ENCODE measurements at regions not wholly inside any gene's neighbourhood (a gene's known extent, or its start where the extent isn't known, plus 50 kb on each side); places are given as distances from the start of the nearest gene placed in this dataset.

DNA sequence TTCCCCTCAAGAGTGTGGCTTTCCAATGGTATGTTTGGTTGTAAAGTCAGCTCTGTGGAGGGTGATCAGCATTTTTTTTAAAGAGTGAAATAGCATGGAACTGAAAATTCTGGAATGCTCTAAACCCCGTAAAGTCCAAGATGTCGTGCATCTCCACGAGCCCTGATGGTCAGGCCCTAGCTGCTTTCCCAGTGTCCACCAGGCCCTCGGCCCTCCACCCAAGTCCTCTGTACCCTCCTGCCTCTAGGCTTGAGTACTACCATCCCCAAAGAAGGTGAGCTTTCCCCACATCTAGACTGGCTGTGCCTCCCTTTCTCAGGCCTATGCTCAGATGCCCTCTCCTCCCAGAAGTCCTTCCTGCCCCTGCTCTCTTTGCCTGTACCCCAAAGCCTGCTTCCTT lies 280.3 kb downstream of the GADD45G start:
- Histone ChIP-seq H3K27ac (no peak overlapping the region), H3K9me3 (ENCODE audit: low read depth, low read length) (no peaks in the 10 kb centered on the region), H3K36me3 (ENCODE audit: insufficient read depth, low read length) (no peaks in the 10 kb centered on the region), H3K4me3 (no peak overlapping the region), H3K9ac (ENCODE audit: insufficient read length) (no peak overlapping the region)
- TF ChIP-seq POLR2AphosphoS5 (IDR thresholded peaks at IDR 0.05; ENCODE audit: borderline replicate concordance, low read depth, low read length) (no peak), EZH2 (IDR thresholded peaks at IDR 0.05) (no peak)
- DNase-seq (ENCODE audit: low read depth, low spot score): no peak

DNA sequence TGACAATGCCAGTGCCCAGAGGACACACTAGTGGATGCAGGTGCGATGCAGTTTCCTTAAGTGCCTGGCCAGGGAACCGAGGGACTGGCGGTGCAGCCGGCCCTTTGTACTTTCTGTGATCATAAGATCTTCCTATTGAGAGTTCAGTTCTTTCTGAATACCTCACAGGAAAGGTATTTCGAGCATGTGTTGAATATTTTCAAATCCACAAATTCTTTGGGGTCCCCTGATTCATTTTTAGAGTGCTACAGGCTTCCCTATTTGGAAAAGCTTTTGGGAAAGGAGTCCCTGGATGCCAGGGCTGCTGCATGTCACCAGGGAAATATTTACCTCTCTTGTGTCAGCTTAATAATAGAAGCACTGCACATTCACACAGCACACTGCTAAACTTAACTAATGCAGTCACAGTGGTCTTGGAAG lies 281.5 kb downstream of the GADD45G start:
- Histone ChIP-seq H3K9me3 (ENCODE audit: low read depth, low read length) (no peaks in the 10 kb centered on the region), H3K9ac (ENCODE audit: insufficient read length) (no peak overlapping the region), H3K27ac (no peak overlapping the region), H3K4me3 (no peak overlapping the region), H3K36me3 (ENCODE audit: insufficient read depth, low read length) (no peaks in the 10 kb centered on the region)
- TF ChIP-seq EZH2 (IDR thresholded peaks at IDR 0.05) (no peak), POLR2AphosphoS5 (IDR thresholded peaks at IDR 0.05; ENCODE audit: borderline replicate concordance, low read depth, low read length) (no peak), FOXP2 (optimal IDR thresholded peaks at IDR 0.05; ENCODE audit: control extremely low read depth, extremely low read length, insufficient read depth) (no peak)
- no peak for DNase-seq (ENCODE audit: low read depth, low spot score)

DNA sequence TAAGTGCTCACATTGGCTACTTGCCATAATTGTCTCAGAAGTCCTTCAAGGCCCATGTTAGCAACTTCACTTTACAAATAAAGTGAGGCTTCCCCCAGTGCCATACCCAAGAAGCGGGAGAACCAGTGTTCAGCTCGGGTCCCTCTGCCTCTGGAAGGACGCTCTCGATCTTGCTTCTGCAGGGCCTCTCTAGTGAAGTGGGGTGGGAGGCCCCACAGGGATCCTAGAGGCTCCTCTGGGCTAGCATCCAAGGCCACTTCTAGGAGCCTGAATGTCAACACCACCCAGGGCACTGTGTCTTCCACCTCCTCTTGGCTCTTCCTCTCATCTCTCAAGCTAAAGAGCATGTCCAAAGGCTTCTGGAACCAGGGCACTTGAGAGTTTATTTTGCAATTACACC lies 282.5 kb downstream of the GADD45G start:
- no peak overlapping the region for H3K4me3 ChIP-seq
- no peak overlapping the region for H3K27ac ChIP-seq
- H3K36me3 ChIP-seq (ENCODE audit: insufficient read depth, low read length): no peaks in the 10 kb centered on the region
- no peak for DNase-seq (ENCODE audit: low read depth, low spot score)
- no peaks in the 10 kb centered on the region for H3K9me3 ChIP-seq (ENCODE audit: low read depth, low read length)
- no peak overlapping the region for H3K9ac ChIP-seq (ENCODE audit: insufficient read length)
- TF ChIP-seq FOXP2 (optimal IDR thresholded peaks at IDR 0.05; ENCODE audit: control extremely low read depth, extremely low read length, insufficient read depth) (no peak), EZH2 (IDR thresholded peaks at IDR 0.05) (no peak), POLR2AphosphoS5 (IDR thresholded peaks at IDR 0.05; ENCODE audit: borderline replicate concordance, low read depth, low read length) (no peak)

GRCh38 chr9:89888233-89888632 lies 283.4 kb downstream of the GADD45G start:
- Histone ChIP-seq H3K36me3 (ENCODE audit: insufficient read depth, low read length) (no peaks in the 10 kb centered on the region), H3K27ac (no peak overlapping the region), H3K9ac (ENCODE audit: insufficient read length) (no peak overlapping the region), H3K9me3 (ENCODE audit: low read depth, low read length) (no peaks in the 10 kb centered on the region), H3K4me3 (no peak overlapping the region)
- no peak for DNase-seq (ENCODE audit: low read depth, low spot score)
- TF ChIP-seq POLR2AphosphoS5 (IDR thresholded peaks at IDR 0.05; ENCODE audit: borderline replicate concordance, low read depth, low read length) (no peak), FOXP2 (optimal IDR thresholded peaks at IDR 0.05; ENCODE audit: control extremely low read depth, extremely low read length, insufficient read depth) (no peak), EZH2 (IDR thresholded peaks at IDR 0.05) (no peak)

DNA sequence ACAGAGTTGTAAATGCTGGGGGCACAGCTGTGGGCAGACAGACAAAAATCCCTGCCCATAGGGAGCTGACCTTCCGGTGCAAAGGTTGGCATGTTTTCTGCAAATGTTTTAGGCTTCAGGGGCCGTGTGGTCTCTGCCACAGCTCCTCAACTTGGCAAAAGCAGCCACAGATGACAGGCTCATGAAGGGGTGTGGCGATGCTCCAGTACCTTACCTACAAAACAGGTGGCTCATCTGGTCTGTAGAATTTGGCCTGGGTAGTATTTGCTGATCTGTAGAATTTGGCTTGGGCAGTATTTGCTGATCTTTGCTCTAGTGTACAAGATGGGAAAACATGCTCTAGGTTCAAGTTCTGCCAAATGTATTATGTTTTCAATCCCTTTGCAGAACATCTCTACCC lies 283.9 kb downstream of the GADD45G start:
- H3K9ac ChIP-seq (ENCODE audit: insufficient read length): no peak overlapping the region
- no peak for TF ChIP-seq EZH2 (IDR thresholded peaks at IDR 0.05)
- no peak for TF ChIP-seq POLR2AphosphoS5 (IDR thresholded peaks at IDR 0.05; ENCODE audit: borderline replicate concordance, low read depth, low read length)
- TF ChIP-seq FOXP2 (optimal IDR thresholded peaks at IDR 0.05; ENCODE audit: control extremely low read depth, extremely low read length, insufficient read depth): no peak
- H3K36me3 ChIP-seq (ENCODE audit: insufficient read depth, low read length): no peaks in the 10 kb centered on the region
- no peak overlapping the region for H3K27ac ChIP-seq
- DNase-seq (ENCODE audit: low read depth, low spot score): no peak
- H3K4me3 ChIP-seq: no peak overlapping the region
- H3K9me3 ChIP-seq (ENCODE audit: low read depth, low read length): no peaks in the 10 kb centered on the region

- no peaks in the 10 kb centered on the region for H3K36me3 ChIP-seq (ENCODE audit: insufficient read depth, low read length)
- DNase-seq (ENCODE audit: low read depth, low spot score): no peak
- no peak overlapping the region for H3K4me3 ChIP-seq
- H3K27ac ChIP-seq: no peak overlapping the region
- H3K9ac ChIP-seq (ENCODE audit: insufficient read length): no peak overlapping the region
- no peaks in the 10 kb centered on the region for H3K9me3 ChIP-seq (ENCODE audit: low read depth, low read length)
- TF ChIP-seq FOXP2 (optimal IDR thresholded peaks at IDR 0.05; ENCODE audit: control extremely low read depth, extremely low read length, insufficient read depth) (no peak), EZH2 (IDR thresholded peaks at IDR 0.05) (no peak), POLR2AphosphoS5 (IDR thresholded peaks at IDR 0.05; ENCODE audit: borderline replicate concordance, low read depth, low read length) (no peak)
These were observed 285.1 kb downstream of the GADD45G start for GRCh38 chr9:89889865-89890264.

- TF ChIP-seq POLR2AphosphoS5 (IDR thresholded peaks at IDR 0.05; ENCODE audit: borderline replicate concordance, low read depth, low read length) (no peak), FOXP2 (optimal IDR thresholded peaks at IDR 0.05; ENCODE audit: control extremely low read depth, extremely low read length, insufficient read depth) (no peak), EZH2 (IDR thresholded peaks at IDR 0.05) (no peak)
- no peak overlapping the region for H3K27ac ChIP-seq
- no peak overlapping the region for H3K4me3 ChIP-seq
- H3K36me3 ChIP-seq (ENCODE audit: insufficient read depth, low read length): no peaks in the 10 kb centered on the region
- H3K9me3 ChIP-seq (ENCODE audit: low read depth, low read length): no peaks in the 10 kb centered on the region
- no peak for DNase-seq (ENCODE audit: low read depth, low spot score)
- H3K9ac ChIP-seq (ENCODE audit: insufficient read length): no peak overlapping the region
These were observed 285.6 kb downstream of the GADD45G start for GRCh38 chr9:89890326-89890980.

DNA sequence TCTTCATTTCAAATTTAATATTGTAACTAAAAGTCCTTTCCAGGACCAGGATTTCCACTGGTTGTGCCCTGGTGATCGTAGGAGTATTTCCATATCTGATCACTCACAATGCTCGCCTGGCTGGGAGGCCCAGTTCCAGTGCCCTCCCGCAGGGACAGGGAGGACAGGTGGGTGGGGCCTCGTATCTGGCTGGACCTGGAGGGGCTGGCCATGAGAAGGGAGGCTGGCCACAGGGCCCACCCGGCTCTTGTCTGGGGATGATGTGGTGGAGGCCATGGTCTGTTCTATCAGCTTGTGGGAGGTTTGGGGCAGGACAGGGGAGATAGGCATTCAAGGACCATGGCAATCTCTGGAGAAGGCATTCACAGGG lies 286.4 kb downstream of the GADD45G start:
- DNase-seq (ENCODE audit: low read depth, low spot score): no peak
- Histone ChIP-seq H3K4me3 (no peak overlapping the region), H3K9ac (ENCODE audit: insufficient read length) (no peak overlapping the region), H3K9me3 (ENCODE audit: low read depth, low read length) (no peaks in the 10 kb centered on the region), H3K27ac (no peak overlapping the region), H3K36me3 (ENCODE audit: insufficient read depth, low read length) (no peaks in the 10 kb centered on the region)
- TF ChIP-seq EZH2 (IDR thresholded peaks at IDR 0.05): no peak
- no peak for TF ChIP-seq POLR2AphosphoS5 (IDR thresholded peaks at IDR 0.05; ENCODE audit: borderline replicate concordance, low read depth, low read length)
- no peak for TF ChIP-seq FOXP2 (optimal IDR thresholded peaks at IDR 0.05; ENCODE audit: control extremely low read depth, extremely low read length, insufficient read depth)
